H1 (cell line): ENCODE measurements at regions not wholly inside any gene's neighbourhood (a gene's known extent, or its start where the extent isn't known, plus 50 kb on each side); places are given as distances from the start of the nearest gene placed in this dataset.

ENCODE experiments used
- BACH1 ChIP-seq: IDR thresholded peaks from 2 replicates; pipeline ENCODE4 v1.6.1; 2012; ENCODE audit warnings: low read length, improper control_type of control experiment
- CREB1 ChIP-seq: IDR thresholded peaks from 2 replicates; pipeline ENCODE4 v1.6.1; 2012; ENCODE audit warnings: inconsistent platforms
- EP300 ChIP-seq, 2 experiments: IDR thresholded peaks; 1 replicate in 1 of 2; 2 replicates in 1 of 2; pipeline ENCODE4 v1.6.1; 2011 to 2012; ENCODE audit warnings: low read depth in 2 of 2, low read length in 2 of 2, mild to moderate bottlenecking in 2 of 2, borderline replicate concordance in 1 of 2, inconsistent platforms in 1 of 2, moderate library complexity in 1 of 2
- GABPA ChIP-seq: IDR thresholded peaks from 2 replicates; pipeline ENCODE4 v1.6.1; 2011; ENCODE audit warnings: mild to moderate bottlenecking, low read length, moderate library complexity, borderline replicate concordance; ENCODE audit not compliant: insufficient read depth
- MAFK ChIP-seq: IDR thresholded peaks from 2 replicates; pipeline ENCODE4 v1.6.1; 2012; ENCODE audit warnings: low read depth, mild to moderate bottlenecking, improper control_type of control experiment, low read length
- NRF1 ChIP-seq: IDR thresholded peaks from 2 replicates; pipeline ENCODE4 v1.6.1; 2011; ENCODE audit warnings: mild to moderate bottlenecking, low read depth, low read length, improper control_type of control experiment
- POLR2A ChIP-seq, 2 experiments: IDR thresholded peaks; 1 replicate in 1 of 2; 2 replicates in 1 of 2; pipeline ENCODE4 v1.6.1; 2011; ENCODE audit warnings: low read depth in 2 of 2, low read length in 2 of 2, mild to moderate bottlenecking in 2 of 2; ENCODE audit errors: control extremely low read depth in 1 of 2
- POLR2AphosphoS5 ChIP-seq: IDR thresholded peaks from 2 replicates; pipeline ENCODE4 v1.6.1; 2011; ENCODE audit warnings: low read depth, low read length
- RAD21 ChIP-seq, 2 experiments: IDR thresholded peaks in 1 of 2; conservative IDR thresholded peaks in 1 of 2; 2 replicates each; pipeline ENCODE4 v1.6.1; 2011; ENCODE audit warnings: low read depth in 2 of 2, low read length in 2 of 2, improper control_type of control experiment in 1 of 2, inconsistent platforms in 1 of 2, mild to moderate bottlenecking in 1 of 2, moderate library complexity in 1 of 2
- SRF ChIP-seq: IDR thresholded peaks from 2 replicates; pipeline ENCODE4 v1.6.1; 2011; ENCODE audit warnings: mild to moderate bottlenecking, low read depth, low read length, moderate library complexity
- TF ChIP-seq, protein P1 (sequence below): IDR thresholded peaks from 2 replicates; pipeline ENCODE4 v1.6.1; 2012; ENCODE audit warnings: inconsistent platforms
- TF ChIP-seq, protein P2 (sequence below), 3 experiments: IDR thresholded peaks; 1 replicate in 2 of 3; 2 replicates in 1 of 3; pipeline versions ENCODE4 v1.5.1 to v1.6.1; 2011; ENCODE audit warnings: low read length in 3 of 3, mild to moderate bottlenecking in 3 of 3, inconsistent platforms in 2 of 3, low read depth in 1 of 3, moderate library complexity in 1 of 3; ENCODE audit not compliant: insufficient read depth in 1 of 3; ENCODE audit errors: control extremely low read depth in 1 of 3
- TF ChIP-seq, protein P3 (sequence below): IDR thresholded peaks from 2 replicates; pipeline ENCODE4 v1.6.1; 2012; ENCODE audit warnings: inconsistent platforms
- TF ChIP-seq, protein P4 (sequence below): IDR thresholded peaks from 2 replicates; pipeline ENCODE4 v1.6.1; 2011; ENCODE audit warnings: low read length, improper control_type of control experiment

GRCh38 chr2:225108805-225109204 is 66.5 kb upstream of the DOCK10 start:
- TF ChIP-seq, protein P1, sequence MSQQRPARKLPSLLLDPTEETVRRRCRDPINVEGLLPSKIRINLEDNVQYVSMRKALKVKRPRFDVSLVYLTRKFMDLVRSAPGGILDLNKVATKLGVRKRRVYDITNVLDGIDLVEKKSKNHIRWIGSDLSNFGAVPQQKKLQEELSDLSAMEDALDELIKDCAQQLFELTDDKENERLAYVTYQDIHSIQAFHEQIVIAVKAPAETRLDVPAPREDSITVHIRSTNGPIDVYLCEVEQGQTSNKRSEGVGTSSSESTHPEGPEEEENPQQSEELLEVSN = no peak
- TF ChIP-seq CREB1 (no peak), POLR2AphosphoS5 (no peak), EP300 (IDR thresholded peaks at IDR 0.05; ENCODE audit: borderline replicate concordance in 1 of 2, low read depth in 2 of 2, low read length in 2 of 2) (no peak), MAFK (no peak), GABPA (no peak), NRF1 (no peak), SRF (no peak), BACH1 (no peak), RAD21 (IDR thresholded peaks at IDR 0.05 in 1 of 2, conservative IDR thresholded peaks at IDR 0.05 in 1 of 2; ENCODE audit: low read depth in 2 of 2, low read length in 2 of 2) (no peak), POLR2A (IDR thresholded peaks at IDR 0.05; ENCODE audit: control extremely low read depth in 1 of 2, low read depth in 2 of 2, low read length in 2 of 2) (no peak)
- TF ChIP-seq, protein P2, sequence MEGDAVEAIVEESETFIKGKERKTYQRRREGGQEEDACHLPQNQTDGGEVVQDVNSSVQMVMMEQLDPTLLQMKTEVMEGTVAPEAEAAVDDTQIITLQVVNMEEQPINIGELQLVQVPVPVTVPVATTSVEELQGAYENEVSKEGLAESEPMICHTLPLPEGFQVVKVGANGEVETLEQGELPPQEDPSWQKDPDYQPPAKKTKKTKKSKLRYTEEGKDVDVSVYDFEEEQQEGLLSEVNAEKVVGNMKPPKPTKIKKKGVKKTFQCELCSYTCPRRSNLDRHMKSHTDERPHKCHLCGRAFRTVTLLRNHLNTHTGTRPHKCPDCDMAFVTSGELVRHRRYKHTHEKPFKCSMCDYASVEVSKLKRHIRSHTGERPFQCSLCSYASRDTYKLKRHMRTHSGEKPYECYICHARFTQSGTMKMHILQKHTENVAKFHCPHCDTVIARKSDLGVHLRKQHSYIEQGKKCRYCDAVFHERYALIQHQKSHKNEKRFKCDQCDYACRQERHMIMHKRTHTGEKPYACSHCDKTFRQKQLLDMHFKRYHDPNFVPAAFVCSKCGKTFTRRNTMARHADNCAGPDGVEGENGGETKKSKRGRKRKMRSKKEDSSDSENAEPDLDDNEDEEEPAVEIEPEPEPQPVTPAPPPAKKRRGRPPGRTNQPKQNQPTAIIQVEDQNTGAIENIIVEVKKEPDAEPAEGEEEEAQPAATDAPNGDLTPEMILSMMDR (IDR thresholded peaks at IDR 0.05; ENCODE audit: control extremely low read depth in 1 of 3, insufficient read depth in 1 of 3, low read depth in 1 of 3, low read length in 3 of 3) = no peak
- TF ChIP-seq, protein P3, sequence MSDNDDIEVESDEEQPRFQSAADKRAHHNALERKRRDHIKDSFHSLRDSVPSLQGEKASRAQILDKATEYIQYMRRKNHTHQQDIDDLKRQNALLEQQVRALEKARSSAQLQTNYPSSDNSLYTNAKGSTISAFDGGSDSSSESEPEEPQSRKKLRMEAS = no peak
- TF ChIP-seq, protein P4, sequence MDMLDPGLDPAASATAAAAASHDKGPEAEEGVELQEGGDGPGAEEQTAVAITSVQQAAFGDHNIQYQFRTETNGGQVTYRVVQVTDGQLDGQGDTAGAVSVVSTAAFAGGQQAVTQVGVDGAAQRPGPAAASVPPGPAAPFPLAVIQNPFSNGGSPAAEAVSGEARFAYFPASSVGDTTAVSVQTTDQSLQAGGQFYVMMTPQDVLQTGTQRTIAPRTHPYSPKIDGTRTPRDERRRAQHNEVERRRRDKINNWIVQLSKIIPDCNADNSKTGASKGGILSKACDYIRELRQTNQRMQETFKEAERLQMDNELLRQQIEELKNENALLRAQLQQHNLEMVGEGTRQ = no peak
